NCI-H510A treated with DMSO at 0.1 percent for 48 hours (cell line): ENCODE measurements at regions not wholly inside any gene's neighbourhood (a gene's known extent, or its start where the extent isn't known, plus 50 kb on each side); places are given as distances from the start of the nearest gene placed in this dataset.
A peak's percentile ranks its signal among the peaks of the same experiment; 100 is the strongest.
"Not testable (repeated sequence)": the region's sequence is repeated elsewhere in the genome, so short reads cannot be mapped to it uniquely, and the experiment has no call there.

Experiments used
- DNase-seq: peaks from one replicate; lab custom pipeline; 2025; lab: John Stamatoyannopoulos, UW

DNA sequence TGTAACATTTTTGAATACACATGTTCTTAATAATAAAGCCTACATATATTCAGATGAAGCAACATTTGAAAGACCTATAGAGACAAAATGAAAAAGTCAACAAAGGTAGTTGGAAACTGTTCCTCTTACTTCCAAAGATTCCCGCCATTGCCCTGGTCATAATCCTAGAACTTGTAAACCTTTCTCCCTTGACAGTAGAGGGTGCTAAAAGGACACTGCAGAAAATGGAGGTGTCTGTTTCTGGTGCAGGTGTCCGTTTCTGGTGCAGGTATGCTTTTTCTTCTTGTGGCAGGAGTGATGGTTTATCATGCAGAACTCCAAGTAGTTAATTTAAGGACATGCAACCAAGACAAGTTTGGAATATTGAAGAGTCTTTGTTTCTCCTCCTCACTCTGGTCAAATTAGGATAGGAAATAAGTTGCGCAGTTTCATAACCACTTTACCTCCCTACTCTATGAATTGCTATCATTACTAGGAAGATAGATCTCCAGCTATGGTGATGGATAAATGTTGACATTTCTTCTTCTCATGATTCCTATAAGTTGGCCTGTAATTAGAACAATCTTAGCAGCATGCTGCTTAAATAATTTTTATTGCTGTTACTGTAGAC, 56.0 kb upstream of the FAM174A start:
- DNase-seq = peak; percentile 79

DNA sequence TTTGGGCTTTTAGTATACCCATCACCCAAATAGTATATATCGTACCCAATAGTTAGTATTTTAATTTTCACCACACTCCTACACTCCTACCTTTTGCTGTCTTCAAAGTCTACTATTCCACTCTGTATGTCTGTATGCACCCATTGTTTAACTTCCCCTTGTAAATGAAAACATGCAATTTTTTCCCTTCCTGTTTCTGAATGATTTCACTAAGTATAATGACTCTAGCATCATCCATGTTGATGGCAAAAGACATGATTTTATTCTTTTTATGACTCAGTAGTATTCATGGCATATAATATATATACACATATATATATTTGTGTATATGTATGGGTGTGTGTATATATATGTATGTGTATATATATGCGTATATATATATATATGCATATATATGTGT, 63.1 kb upstream of the FAM174A start:
- no peak for DNase-seq

GRCh38 chr5:100469767-100470166, 65.4 kb upstream of the FAM174A start:
- DNase-seq = no peak

GRCh38 chr5:100464418-100464817, 70.8 kb upstream of the FAM174A start:
- no peak for DNase-seq

DNA sequence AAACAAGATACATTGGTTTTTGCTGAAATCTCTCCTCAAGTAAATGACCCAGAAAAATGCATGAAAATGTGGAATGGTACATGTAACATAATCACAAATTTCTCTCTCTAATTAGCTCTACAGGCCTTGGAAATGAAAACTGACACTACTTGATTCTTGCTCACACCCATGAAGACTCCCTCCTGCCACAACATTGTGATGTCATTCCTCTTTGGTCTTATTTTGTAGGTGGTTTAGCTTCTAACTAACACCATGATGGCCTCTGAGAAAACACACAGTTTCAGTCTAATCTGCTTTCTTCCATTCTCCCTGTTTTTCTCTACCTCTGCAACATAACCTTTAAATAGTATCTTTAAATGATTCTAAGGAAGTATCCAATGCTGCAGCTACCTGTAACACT, 78.6 kb upstream of the FAM174A start:
- DNase-seq = no peak

DNA sequence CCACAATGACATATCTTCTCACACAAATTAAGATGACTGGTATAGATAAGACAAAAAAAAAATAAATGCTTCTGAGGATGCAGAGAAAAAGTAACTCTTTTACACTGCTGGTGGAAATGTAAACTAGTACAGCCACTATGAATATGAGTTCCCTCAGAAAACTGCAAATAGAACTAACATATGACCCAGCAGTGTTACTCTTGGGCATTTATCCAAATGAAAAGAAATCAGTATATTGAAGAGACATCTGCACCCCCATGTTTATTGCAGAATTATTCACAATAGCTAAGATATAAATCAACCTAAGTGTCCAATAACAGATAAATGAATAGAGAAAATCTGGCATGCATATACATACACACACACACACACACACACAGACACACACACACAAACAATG, 83.0 kb upstream of the FAM174A start:
- DNase-seq = no peak

DNA sequence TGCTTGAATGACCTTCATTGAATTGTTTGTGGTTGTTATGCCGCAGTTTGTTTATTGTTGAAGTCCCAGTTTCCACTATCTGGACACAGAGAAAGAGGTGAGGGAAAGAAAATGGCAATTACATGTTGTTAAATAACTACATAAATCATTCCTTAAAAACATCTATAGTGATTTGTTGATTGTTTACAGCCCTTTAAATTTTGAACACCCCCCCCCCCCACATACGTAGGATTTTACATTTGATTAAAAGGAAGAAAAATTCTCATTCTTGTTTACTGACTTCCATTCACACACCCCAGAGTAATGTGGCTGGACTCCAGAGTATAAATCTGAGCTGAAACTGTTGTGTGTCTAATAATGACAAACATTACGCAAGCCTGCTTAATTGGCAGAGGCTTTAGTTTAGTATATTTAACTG, 87.1 kb upstream of the FAM174A start:
- no peak for DNase-seq

DNA sequence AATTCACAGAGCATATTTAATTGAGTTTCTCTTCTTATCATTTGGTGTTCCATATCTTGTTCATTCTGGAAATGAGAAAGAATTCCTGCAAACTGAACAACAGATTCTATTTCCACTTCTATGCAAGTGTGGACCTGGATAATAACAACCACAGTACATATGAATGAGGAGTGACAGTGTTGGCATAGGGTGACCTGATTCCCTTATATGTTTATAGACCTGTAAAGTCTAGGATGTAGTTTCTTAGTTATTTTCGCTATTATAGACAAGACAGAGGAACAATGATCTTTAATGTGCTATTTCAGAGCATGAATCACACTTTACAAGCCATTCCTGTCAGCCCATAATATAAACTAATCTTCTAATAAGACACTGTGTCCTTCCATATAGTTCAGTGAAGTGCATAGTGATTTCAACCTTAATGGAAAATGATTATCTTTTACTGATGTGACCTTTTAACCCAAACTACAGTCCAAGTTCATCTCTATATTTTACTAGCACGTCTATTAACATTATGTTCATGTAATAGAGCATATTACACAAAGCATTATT, 88.2 kb upstream of the FAM174A start:
- no peak for DNase-seq

- no peak for DNase-seq
Measured at GRCh38 chr5:100444961-100445360, 90.2 kb upstream of the FAM174A start.

DNA sequence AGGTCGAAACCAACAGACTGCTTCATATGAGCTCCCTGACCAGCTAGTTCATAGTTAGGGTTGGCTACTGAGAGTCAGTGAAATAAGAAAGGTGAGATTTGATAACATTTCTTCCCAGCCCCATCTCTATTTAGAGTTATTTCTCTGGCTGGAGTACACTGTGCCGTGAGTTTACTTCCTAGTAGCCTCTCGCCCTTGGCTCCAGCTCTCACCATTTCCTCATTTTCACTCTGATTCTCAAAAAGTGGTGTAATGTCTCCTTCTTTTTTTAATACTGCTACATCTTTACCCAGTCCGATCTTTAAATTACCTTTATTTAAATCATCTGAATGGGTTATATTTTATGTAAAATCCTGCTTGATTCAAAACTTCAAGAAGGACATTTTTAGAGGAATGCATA, 100.4 kb upstream of the FAM174A start:
- no peak for DNase-seq

DNA sequence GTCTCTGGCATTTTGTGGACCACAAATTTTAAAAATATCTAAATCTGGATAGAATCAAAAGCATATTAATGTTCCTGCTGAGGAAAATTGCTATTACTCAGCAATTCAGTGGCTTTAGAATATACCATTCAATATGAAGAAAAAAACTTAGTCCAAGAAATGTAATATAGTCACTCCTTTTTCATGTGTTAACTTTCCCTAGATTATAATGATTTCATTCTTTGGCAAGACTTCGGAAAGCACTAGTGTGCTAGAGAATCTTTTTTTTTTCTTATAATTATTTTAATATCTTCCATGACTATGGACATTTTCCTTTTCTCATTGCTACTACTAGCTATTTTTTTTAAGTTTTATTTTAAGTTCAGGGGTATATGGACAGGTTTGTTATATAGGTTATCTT, 102.4 kb upstream of the FAM174A start:
- no peak for DNase-seq

DNA sequence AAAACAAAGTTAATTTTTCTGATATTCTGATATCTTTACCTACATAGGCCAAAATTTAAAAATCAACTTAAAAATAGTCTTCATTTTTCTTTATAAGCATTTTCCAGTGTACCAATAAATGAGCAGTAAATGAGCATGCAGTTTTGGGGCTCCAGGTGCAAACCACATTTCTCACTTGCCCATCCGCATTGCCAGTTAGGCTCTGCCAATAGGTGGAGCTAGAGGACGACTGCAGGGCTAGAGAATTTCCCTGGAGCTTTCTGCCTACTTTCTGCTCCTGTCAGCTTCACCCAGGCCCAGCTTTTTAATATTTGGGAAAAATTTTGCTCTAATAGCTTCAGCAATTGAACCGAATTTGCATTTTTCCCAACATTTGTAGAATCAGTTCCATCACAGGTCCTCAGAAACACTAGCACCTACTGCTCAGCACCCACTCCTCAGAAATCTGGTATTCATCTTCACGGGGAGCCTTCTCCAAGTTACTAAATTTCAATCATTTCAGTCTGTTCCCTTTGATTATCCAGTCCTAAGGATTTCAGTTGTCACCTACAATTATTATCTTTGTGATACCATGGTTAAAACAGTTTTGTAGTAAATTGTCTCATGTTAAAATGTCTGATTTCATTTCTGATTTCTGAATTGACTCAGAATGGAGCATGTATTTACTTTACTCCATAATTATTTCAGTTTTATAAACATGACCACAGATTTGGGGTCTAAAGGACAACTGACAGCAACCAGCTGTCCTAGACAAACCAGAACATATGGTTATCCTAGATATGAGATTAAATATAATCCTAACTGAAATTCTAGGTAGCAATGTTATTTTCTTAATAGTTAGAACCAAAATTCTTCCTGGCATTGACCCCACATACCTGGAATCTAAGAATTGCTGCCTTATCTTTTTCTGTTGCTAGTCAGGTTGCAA, 104.6 kb upstream of the FAM174A start:
- DNase-seq = no peak

- DNase-seq = no peak
Measured at GRCh38 chr5:100424787-100425186, 110.4 kb upstream of the FAM174A start.

DNA sequence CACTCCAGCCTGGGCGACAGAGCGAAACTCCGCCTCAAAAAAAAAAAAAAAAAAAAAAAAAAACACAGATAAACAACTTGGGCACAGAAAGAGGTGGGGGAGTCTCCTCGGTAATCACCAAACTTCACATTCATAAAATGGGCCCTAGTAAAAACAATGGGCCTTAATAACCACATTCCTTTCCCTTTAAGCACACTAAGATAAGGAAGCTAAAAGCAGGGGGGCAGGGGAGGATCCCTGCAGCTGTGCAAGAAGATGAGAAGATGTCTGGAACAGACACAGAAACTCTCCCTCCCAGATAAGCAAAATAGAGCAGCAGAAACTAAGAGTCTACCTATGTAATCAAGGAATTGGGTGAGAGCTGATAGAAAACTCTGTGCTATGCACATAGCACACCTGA, 111.2 kb upstream of the FAM174A start:
- no peak for DNase-seq

GRCh38 chr5:100423330-100423729, 111.8 kb upstream of the FAM174A start:
- no peak for DNase-seq

GRCh38 chr5:100421360-100421759, 113.8 kb upstream of the FAM174A start:
- no peak for DNase-seq

GRCh38 chr5:100418231-100418630, 116.9 kb upstream of the FAM174A start:
- DNase-seq = no peak

GRCh38 chr5:100409660-100410151, 125.5 kb upstream of the FAM174A start:
- no peak for DNase-seq

GRCh38 chr5:100407053-100407452, 128.1 kb upstream of the FAM174A start:
- no peak for DNase-seq

DNA sequence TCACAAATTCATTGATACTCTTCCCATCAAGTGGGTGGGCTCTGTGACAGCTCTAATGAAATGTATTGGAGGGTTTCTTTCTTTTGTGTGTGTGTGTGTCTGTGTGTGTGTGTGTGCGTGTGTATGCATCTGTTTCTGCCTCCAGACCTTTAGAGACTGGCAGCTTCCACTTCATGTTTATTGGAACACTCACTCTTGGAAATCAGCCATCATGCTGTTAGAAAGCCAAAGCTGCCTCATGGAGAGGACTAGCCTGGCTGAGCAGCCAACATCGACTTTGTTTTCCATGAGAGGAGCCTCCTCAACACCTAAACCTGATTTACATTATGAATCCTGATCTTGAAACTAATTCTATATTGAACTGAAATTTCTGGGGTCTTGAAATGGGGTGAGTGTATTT, 128.5 kb upstream of the FAM174A start:
- DNase-seq = no peak

- no peak for DNase-seq
Measured at GRCh38 chr5:100402071-100402470, 133.1 kb upstream of the FAM174A start.

DNA sequence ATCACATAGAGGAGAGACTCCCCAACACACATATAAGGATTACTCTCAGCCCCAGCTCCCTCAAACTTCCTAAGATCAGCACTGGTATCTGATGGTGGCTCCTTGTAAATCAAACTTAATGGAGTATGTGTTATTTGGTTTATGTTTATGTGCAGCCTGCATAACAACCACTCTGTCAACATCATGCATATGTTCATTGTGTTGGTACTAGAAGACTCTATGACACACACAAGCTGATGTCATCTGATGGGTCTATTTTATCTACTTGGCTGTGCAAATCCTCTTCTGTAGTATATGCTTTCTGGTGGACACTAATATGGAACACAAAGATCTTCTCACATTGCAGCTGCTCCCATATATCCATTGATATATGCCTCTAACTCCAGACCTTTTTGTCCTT, 134.0 kb upstream of the FAM174A start:
- DNase-seq = no peak

GRCh38 chr5:100398815-100399214, 136.4 kb upstream of the FAM174A start:
- DNase-seq = not testable (repeated sequence)
